Astrocyte of the spinal cord (primary cell): ENCODE measurements at regions not wholly inside any gene's neighbourhood (a gene's known extent, or its start where the extent isn't known, plus 50 kb on each side); places are given as distances from the start of the nearest gene placed in this dataset.
"Not testable (repeated sequence)": the region's sequence is repeated elsewhere in the genome, so short reads cannot be mapped to it uniquely, and the experiment has no call there.

ENCODE experiments used
- DNase-seq: peaks from one replicate; pipeline ENCODE4 v3.0.0; 2011; ENCODE audit warnings: low read depth, low spot score
- H3K4me3 ChIP-seq: 2 replicates; pipeline ENCODE4 v1.5.1; 2011; ENCODE audit warnings: low read depth, mild to moderate bottlenecking, low read length, moderate library complexity
- CTCF ChIP-seq: IDR thresholded peaks from 2 replicates; pipeline ENCODE4 v1.5.1; 2012; ENCODE audit warnings: low read depth, mild to moderate bottlenecking, low read length, inconsistent platforms
- in situ Hi-C: cut with HindIII; loops from 2 replicates; pipeline ENCODE4 v1.10.0; 2017; ENCODE audit warnings: low sequenced_read_pairs

DNA sequence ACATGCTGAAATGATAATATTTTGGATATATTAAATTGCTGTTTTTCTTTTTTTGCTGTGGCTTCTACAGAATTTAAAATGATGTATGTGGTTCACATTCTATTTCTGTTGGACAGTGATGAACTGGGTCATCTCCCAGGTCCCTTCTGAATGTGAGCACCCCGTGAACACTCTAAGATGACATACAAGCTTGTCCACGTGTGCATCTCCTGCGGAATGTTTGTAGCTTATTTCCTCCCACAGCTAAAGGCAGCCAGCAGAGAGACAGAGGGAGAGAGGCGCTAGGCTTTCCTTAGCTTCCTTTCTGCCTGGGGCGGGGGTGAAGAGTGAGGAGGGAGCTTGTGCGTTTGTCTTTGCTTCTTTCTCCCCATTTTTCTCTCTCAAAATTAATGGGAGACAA, 219.1 kb downstream of the EMX2 start:
- no peak overlapping the region for H3K4me3 ChIP-seq
- DNase-seq = no peak
- in situ Hi-C loops = no loop called here
- TF ChIP-seq CTCF = no peak

DNA sequence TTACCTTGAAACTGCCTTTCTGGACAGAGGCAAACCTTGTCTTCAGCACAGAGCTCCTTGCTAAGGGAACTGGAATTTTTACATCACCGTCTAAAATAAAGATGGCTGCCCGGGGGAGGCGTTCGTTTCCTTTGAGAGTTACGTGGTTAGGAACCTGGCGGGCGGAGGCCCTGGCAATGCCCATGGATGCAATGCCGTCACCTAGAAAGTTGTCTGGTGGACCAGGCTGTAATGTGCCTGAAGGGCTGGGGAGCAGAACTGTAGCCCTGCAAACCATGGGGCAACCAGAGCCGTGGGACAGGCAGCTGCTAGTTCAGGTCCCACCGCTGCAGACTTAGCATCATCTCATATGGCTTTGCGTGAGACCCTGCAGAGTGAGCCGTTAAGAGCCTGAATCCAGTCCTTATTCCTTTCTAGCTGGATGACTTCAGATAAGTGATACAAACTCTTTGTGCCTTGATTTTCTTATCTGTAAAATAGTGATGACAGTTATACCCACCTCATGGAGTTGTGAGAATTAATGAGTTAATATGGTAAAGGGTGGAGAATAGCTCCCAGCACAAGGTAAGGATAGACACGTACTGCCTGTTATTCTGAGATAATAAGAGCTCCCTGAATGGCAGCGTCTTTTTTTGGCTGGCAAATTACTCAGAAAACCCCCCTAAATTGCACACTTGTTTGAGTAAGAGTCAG, 219.7 kb downstream of the EMX2 start:
- no peak overlapping the region for H3K4me3 ChIP-seq
- in situ Hi-C loops = no loop called here
- TF ChIP-seq CTCF = no peak
- DNase-seq = no peak

GRCh38 chr10:117762819-117763172, 220.2 kb downstream of the EMX2 start:
- no peak overlapping the region for H3K4me3 ChIP-seq
- no peak for DNase-seq
- in situ Hi-C loops = no loop called here
- TF ChIP-seq CTCF = no peak

- TF ChIP-seq CTCF = no peak
- in situ Hi-C loops = no loop called here
Measured at GRCh38 chr10:117763528-117763927, 221.0 kb downstream of the EMX2 start.

GRCh38 chr10:117768333-117769042, 225.9 kb downstream of the EMX2 start:
- in situ Hi-C loops = no loop called here
- no peak overlapping the region for H3K4me3 ChIP-seq
- DNase-seq = no peak
- no peak for TF ChIP-seq CTCF

More at GRCh38 chr10:117763528-117763927, 221.0 kb downstream of the EMX2 start:
- no peak overlapping the region for H3K4me3 ChIP-seq
- DNase-seq = no peak

DNA sequence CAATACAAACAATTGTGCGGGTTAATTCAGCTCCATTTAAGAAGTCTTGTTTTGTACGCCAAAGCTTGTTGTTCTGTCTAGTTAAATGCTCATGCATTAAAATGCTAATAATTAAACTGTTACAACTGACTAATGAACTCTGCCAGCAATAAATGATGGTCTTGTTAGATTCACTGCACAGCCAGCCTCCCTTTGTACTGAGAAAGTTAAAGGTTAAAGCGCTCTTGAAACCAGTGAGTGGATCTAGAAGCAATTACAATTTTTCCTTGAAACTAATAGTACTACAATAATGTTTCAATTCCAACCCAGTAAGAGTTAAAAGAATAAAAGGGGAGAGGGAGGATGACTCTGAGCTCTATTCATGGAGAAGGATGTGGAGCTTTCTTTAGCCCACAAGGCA, 233.0 kb downstream of the EMX2 start:
- no peak overlapping the region for H3K4me3 ChIP-seq
- TF ChIP-seq CTCF = no peak
- in situ Hi-C loops = no loop called here
- no peak for DNase-seq

GRCh38 chr10:117777222-117777621, 234.7 kb downstream of the EMX2 start:
- in situ Hi-C loops, H3K4me3 ChIP-seq, DNase-seq: not testable (repeated sequence)
